Esophagus squamous epithelium (tissue), 4 donors: ENCODE measurements at regions not wholly inside any gene's neighbourhood (a gene's known extent, or its start where the extent isn't known, plus 50 kb on each side); places are given as distances from the start of the nearest gene placed in this dataset.

Experiments used
- CTCF ChIP-seq, 6 experiments: fragments of 450-650 bp in 4 of 6; fragments of 200-600 bp in 2 of 6; sonication (generic) in 2 of 6; IDR thresholded peaks; one replicate each; pipeline ENCODE4 v1.5.1; 2016 to 2019; ENCODE audit warnings: antibody characterized with exemption in 6 of 6, mild to moderate bottlenecking in 4 of 6, moderate library complexity in 4 of 6
- POLR2A ChIP-seq, 4 donors: fragments of 450-650 bp; IDR thresholded peaks; one replicate each; pipeline ENCODE4 v1.6.1; 2017; ENCODE audit warnings: antibody characterized with exemption in 4 of 4, mild to moderate bottlenecking in 4 of 4, moderate library complexity in 3 of 4

GRCh38 chr12:105862163-105862821 lies 276.5 kb downstream of the NUAK1 start:
- TF ChIP-seq CTCF (IDR thresholded peaks at IDR 0.05) (no peak), POLR2A (IDR thresholded peaks at IDR 0.05) (no peak)
